HepG2 (cell line): ENCODE measurements at regions not wholly inside any gene's neighbourhood (a gene's known extent, or its start where the extent isn't known, plus 50 kb on each side); places are given as distances from the start of the nearest gene placed in this dataset.

Experiments used
- CTCF ChIP-seq: sonication (generic); formaldehyde crosslinking; IDR thresholded peaks from 2 replicates; pipeline ENCODE4 v1.5.0; 2020; ENCODE audit warnings: mild to moderate bottlenecking, missing genetic modification reagents, moderate library complexity
- NCOA2 ChIP-seq: sonication (generic); formaldehyde crosslinking; IDR thresholded peaks from 2 replicates; pipeline ENCODE4 v1.8.0; 2022; ENCODE audit warnings: inconsistent platforms
- POLR2AphosphoS2 ChIP-seq: IDR thresholded peaks from 2 replicates; pipeline ENCODE4 v1.6.1; 2011; ENCODE audit warnings: low read depth, low read length, improper control_type of control experiment
- SUZ12 ChIP-seq: fragments of 150-350 bp; IDR thresholded peaks from 2 replicates; pipeline ENCODE4 v1.6.1; 2014; ENCODE audit warnings: low read depth, low read length
- TF ChIP-seq, protein P1 (sequence below): sonication (generic); formaldehyde crosslinking; IDR thresholded peaks from 2 replicates; pipeline ENCODE4 v1.8.1; 2022; ENCODE audit warnings: low read depth, mild to moderate bottlenecking, missing genetic modification reagents

DNA sequence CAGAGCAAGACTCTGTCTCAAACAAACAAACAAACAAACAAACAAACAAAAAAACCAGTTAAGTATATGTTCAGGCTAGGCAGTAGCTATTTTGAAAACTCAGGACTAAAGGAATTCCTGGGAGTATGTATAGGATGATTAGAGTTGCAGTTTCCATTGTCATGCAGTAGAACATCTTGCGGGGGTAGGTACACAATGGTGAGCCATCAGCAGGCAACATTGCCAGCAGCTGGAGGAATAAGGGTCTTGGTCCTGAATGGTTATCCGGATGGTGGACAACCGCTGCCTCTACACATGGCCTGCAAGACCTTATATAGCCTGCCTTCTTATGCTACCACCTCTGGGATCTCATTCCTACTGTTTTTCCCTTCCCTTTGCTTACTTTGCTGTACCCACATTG, 297.5 kb downstream of the SOX4 start:
- TF ChIP-seq CTCF (CRISPR knock-in tag) (no peak), NCOA2 (CRISPR knock-in tag) (no peak), POLR2AphosphoS2 (no peak), SUZ12 (no peak)
- TF ChIP-seq, protein P1, sequence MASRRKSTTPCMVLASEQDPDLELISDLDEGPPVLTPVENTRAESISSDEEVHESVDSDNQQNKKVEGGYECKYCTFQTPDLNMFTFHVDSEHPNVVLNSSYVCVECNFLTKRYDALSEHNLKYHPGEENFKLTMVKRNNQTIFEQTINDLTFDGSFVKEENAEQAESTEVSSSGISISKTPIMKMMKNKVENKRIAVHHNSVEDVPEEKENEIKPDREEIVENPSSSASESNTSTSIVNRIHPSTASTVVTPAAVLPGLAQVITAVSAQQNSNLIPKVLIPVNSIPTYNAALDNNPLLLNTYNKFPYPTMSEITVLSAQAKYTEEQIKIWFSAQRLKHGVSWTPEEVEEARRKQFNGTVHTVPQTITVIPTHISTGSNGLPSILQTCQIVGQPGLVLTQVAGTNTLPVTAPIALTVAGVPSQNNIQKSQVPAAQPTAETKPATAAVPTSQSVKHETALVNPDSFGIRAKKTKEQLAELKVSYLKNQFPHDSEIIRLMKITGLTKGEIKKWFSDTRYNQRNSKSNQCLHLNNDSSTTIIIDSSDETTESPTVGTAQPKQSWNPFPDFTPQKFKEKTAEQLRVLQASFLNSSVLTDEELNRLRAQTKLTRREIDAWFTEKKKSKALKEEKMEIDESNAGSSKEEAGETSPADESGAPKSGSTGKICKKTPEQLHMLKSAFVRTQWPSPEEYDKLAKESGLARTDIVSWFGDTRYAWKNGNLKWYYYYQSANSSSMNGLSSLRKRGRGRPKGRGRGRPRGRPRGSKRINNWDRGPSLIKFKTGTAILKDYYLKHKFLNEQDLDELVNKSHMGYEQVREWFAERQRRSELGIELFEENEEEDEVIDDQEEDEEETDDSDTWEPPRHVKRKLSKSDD (CRISPR knock-in tag), result no peak
